ENCODE measurements at regions not wholly inside any gene's neighbourhood (a gene's known extent, or its start where the extent isn't known, plus 50 kb on each side); places are given as distances from the start of the nearest gene placed in this dataset.

- TF ChIP-seq EZH2 (IDR thresholded peaks at IDR 0.05; ENCODE audit: insufficient read depth, poor library complexity, severe bottlenecking) (no peak), EZH2phosphoT487 (IDR thresholded peaks at IDR 0.05; ENCODE audit: insufficient read depth, low read depth) (no peak)
- no peaks in the 10 kb centered on the region for H3K27me3 ChIP-seq (replicated peaks; ENCODE audit: insufficient read depth)
- no peak overlapping the region for H3K4me3 ChIP-seq
- 21 to 22% methylated on average over 1 of the region's 1 CpG for WGBS, 2 experiments (ENCODE audit: low coverage in 1 of 2, low lambda C conversion rate in 2 of 2, missing lambda C conversion rate in 2 of 2)
- no peaks in the 10 kb centered on the region for H3K9me2 ChIP-seq (ENCODE audit: insufficient read depth)
- H3K4me2 ChIP-seq (ENCODE audit: unreplicated experiment) = no peak overlapping the region
- no peaks in the 10 kb centered on the region for H3K36me3 ChIP-seq (ENCODE audit: low read depth)
- no peaks in the 10 kb centered on the region for H3K79me2 ChIP-seq (ENCODE audit: insufficient read depth)
- DNase-seq = no peak
- no peak overlapping the region for H3K9ac ChIP-seq
- no peaks in the 10 kb centered on the region for H3K9me3 ChIP-seq (ENCODE audit: low read depth)
- no peak overlapping the region for H3K27ac ChIP-seq
- H2AFZ ChIP-seq = no peak overlapping the region
- H3F3A ChIP-seq (ENCODE audit: insufficient read depth) = no peaks in the 10 kb centered on the region
- no peaks in the 10 kb centered on the region for H4K20me1 ChIP-seq (ENCODE audit: insufficient read depth)
- in situ Hi-C loops (cut with MboI) = no loop called here
- no peaks in the 10 kb centered on the region for H3K4me1 ChIP-seq (ENCODE audit: insufficient read depth)
Measured at GRCh38 chr7:125436220-125436619, 506.6 kb upstream of the POT1 start.

- in situ Hi-C loops (cut with MboI) = no loop called here
- H3K27ac ChIP-seq = no peak overlapping the region
- WGBS, 2 experiments (ENCODE audit: low coverage in 1 of 2, low lambda C conversion rate in 2 of 2, missing lambda C conversion rate in 2 of 2) = 6 to 8% methylated on average over 1 of the region's 1 CpG
- no peak overlapping the region for H2AFZ ChIP-seq
- no peaks in the 10 kb centered on the region for H3F3A ChIP-seq (ENCODE audit: insufficient read depth)
- no peak overlapping the region for H3K4me3 ChIP-seq
- TF ChIP-seq EZH2 (IDR thresholded peaks at IDR 0.05; ENCODE audit: insufficient read depth, poor library complexity, severe bottlenecking) = no peak
- no peak for TF ChIP-seq EZH2phosphoT487 (IDR thresholded peaks at IDR 0.05; ENCODE audit: insufficient read depth, low read depth)
- no peaks in the 10 kb centered on the region for H4K20me1 ChIP-seq (ENCODE audit: insufficient read depth)
- no peaks in the 10 kb centered on the region for H3K36me3 ChIP-seq (ENCODE audit: low read depth)
- no peak for DNase-seq
- no peaks in the 10 kb centered on the region for H3K79me2 ChIP-seq (ENCODE audit: insufficient read depth)
- H3K9me2 ChIP-seq (ENCODE audit: insufficient read depth) = no peaks in the 10 kb centered on the region
- H3K9ac ChIP-seq = no peak overlapping the region
- no peaks in the 10 kb centered on the region for H3K27me3 ChIP-seq (replicated peaks; ENCODE audit: insufficient read depth)
- no peak overlapping the region for H3K4me2 ChIP-seq (ENCODE audit: unreplicated experiment)
- H3K9me3 ChIP-seq (ENCODE audit: low read depth) = no peaks in the 10 kb centered on the region
- no peaks in the 10 kb centered on the region for H3K4me1 ChIP-seq (ENCODE audit: insufficient read depth)
Measured at GRCh38 chr7:125431349-125431748, 501.7 kb upstream of the POT1 start.

- 29 to 38% methylated on average over 2 of the region's 2 CpGs for WGBS, 2 experiments (ENCODE audit: low coverage in 1 of 2, low lambda C conversion rate in 2 of 2, missing lambda C conversion rate in 2 of 2)
- in situ Hi-C loops (cut with MboI) = no loop called here
- H3K4me2 ChIP-seq (ENCODE audit: unreplicated experiment) = no peak overlapping the region
Measured at GRCh38 chr7:125430013-125430412, 500.4 kb upstream of the POT1 start.

GRCh38 chr7:125427676-125428075, 498.1 kb upstream of the POT1 start:
- Histone ChIP-seq H2AFZ (no peak overlapping the region), H3K9ac (no peak overlapping the region), H3K9me2 (ENCODE audit: insufficient read depth) (no peaks in the 10 kb centered on the region), H3K79me2 (ENCODE audit: insufficient read depth) (no peaks in the 10 kb centered on the region), H3K27ac (no peak overlapping the region), H3F3A (ENCODE audit: insufficient read depth) (no peaks in the 10 kb centered on the region), H4K20me1 (ENCODE audit: insufficient read depth) (no peaks in the 10 kb centered on the region), H3K9me3 (ENCODE audit: low read depth) (no peaks in the 10 kb centered on the region), H3K4me1 (ENCODE audit: insufficient read depth) (no peaks in the 10 kb centered on the region), H3K36me3 (ENCODE audit: low read depth) (no peaks in the 10 kb centered on the region), H3K27me3 (replicated peaks; ENCODE audit: insufficient read depth) (no peaks in the 10 kb centered on the region), H3K4me2 (ENCODE audit: unreplicated experiment) (no peak overlapping the region), H3K4me3 (no peak overlapping the region)
- DNase-seq = no peak
- in situ Hi-C loops (cut with MboI) = no loop called here
- 0 to 3% methylated on average over 1 of the region's 1 CpG for WGBS, 2 experiments (ENCODE audit: low coverage in 1 of 2, low lambda C conversion rate in 2 of 2, missing lambda C conversion rate in 2 of 2)
- no peak for TF ChIP-seq EZH2 (IDR thresholded peaks at IDR 0.05; ENCODE audit: insufficient read depth, poor library complexity, severe bottlenecking)
- no peak for TF ChIP-seq EZH2phosphoT487 (IDR thresholded peaks at IDR 0.05; ENCODE audit: insufficient read depth, low read depth)

More at GRCh38 chr7:125430013-125430412, 500.4 kb upstream of the POT1 start:
- no peak for DNase-seq
- Histone ChIP-seq H3K79me2 (ENCODE audit: insufficient read depth) (no peaks in the 10 kb centered on the region), H3F3A (ENCODE audit: insufficient read depth) (no peaks in the 10 kb centered on the region), H3K27me3 (replicated peaks; ENCODE audit: insufficient read depth) (no peaks in the 10 kb centered on the region), H2AFZ (no peak overlapping the region), H4K20me1 (ENCODE audit: insufficient read depth) (no peaks in the 10 kb centered on the region), H3K9me2 (ENCODE audit: insufficient read depth) (no peaks in the 10 kb centered on the region), H3K9ac (no peak overlapping the region), H3K4me3 (no peak overlapping the region), H3K9me3 (ENCODE audit: low read depth) (no peaks in the 10 kb centered on the region), H3K4me1 (ENCODE audit: insufficient read depth) (no peaks in the 10 kb centered on the region), H3K27ac (no peak overlapping the region), H3K36me3 (ENCODE audit: low read depth) (no peaks in the 10 kb centered on the region)
- TF ChIP-seq EZH2phosphoT487 (IDR thresholded peaks at IDR 0.05; ENCODE audit: insufficient read depth, low read depth) (no peak), EZH2 (IDR thresholded peaks at IDR 0.05; ENCODE audit: insufficient read depth, poor library complexity, severe bottlenecking) (no peak)

- H3K4me2 ChIP-seq (ENCODE audit: unreplicated experiment) = no peak overlapping the region
- no peaks in the 10 kb centered on the region for H4K20me1 ChIP-seq (ENCODE audit: insufficient read depth)
- H3K27me3 ChIP-seq (replicated peaks; ENCODE audit: insufficient read depth) = no peaks in the 10 kb centered on the region
- H3K4me3 ChIP-seq = no peak overlapping the region
- H3K79me2 ChIP-seq (ENCODE audit: insufficient read depth) = no peaks in the 10 kb centered on the region
- no peaks in the 10 kb centered on the region for H3K36me3 ChIP-seq (ENCODE audit: low read depth)
- H3K4me1 ChIP-seq (ENCODE audit: insufficient read depth) = no peaks in the 10 kb centered on the region
- no peak for TF ChIP-seq EZH2 (IDR thresholded peaks at IDR 0.05; ENCODE audit: insufficient read depth, poor library complexity, severe bottlenecking)
- TF ChIP-seq EZH2phosphoT487 (IDR thresholded peaks at IDR 0.05; ENCODE audit: insufficient read depth, low read depth) = no peak
- 11 to 14% methylated on average over 2 of the region's 2 CpGs for WGBS, 2 experiments (ENCODE audit: low coverage in 1 of 2, low lambda C conversion rate in 2 of 2, missing lambda C conversion rate in 2 of 2)
- H3K9me3 ChIP-seq (ENCODE audit: low read depth) = no peaks in the 10 kb centered on the region
- no peak overlapping the region for H3K27ac ChIP-seq
- DNase-seq = no peak
- H3K9me2 ChIP-seq (ENCODE audit: insufficient read depth) = no peaks in the 10 kb centered on the region
- in situ Hi-C loops (cut with MboI) = no loop called here
- no peaks in the 10 kb centered on the region for H3F3A ChIP-seq (ENCODE audit: insufficient read depth)
- no peak overlapping the region for H2AFZ ChIP-seq
- no peak overlapping the region for H3K9ac ChIP-seq
Measured at GRCh38 chr7:125425506-125425905, 495.9 kb upstream of the POT1 start.
